Left forelimb (tissue), 1 donor: ENCODE measurements at regions not wholly inside any gene's neighbourhood (a gene's known extent, or its start where the extent isn't known, plus 50 kb on each side); places are given as distances from the start of the nearest gene placed in this dataset.
"Not testable (repeated sequence)": the region's sequence is repeated elsewhere in the genome, so short reads cannot be mapped to it uniquely, and the experiment has no call there.

Experiments used
- DNase-seq: peaks from one replicate; pipeline ENCODE4 v3.0.0-alpha.2; 2018; ENCODE audit warnings: low spot score

GRCh38 chr3:135558150-135558783, 407.3 kb upstream of the PPP2R3A start:
- no peak for DNase-seq

DNA sequence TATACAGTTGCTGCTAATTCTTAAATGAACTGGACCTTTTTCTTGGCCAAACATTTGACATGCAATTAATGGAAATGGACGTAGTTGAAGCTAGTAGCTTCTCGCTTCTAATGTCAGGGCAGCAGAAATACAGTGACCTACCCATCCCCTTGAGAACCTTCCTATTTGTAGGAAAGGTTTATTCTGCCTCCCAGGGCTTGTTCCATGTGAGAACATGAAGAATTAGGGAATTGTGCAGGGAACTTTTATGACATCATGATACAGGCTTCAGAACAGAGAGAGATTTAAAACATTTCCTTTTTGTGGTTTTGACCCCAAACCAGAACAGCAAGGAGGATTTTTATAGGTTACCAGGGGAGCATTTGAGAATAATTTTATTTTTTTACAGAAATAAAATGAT, 406.6 kb upstream of the PPP2R3A start:
- DNase-seq = no peak

DNA sequence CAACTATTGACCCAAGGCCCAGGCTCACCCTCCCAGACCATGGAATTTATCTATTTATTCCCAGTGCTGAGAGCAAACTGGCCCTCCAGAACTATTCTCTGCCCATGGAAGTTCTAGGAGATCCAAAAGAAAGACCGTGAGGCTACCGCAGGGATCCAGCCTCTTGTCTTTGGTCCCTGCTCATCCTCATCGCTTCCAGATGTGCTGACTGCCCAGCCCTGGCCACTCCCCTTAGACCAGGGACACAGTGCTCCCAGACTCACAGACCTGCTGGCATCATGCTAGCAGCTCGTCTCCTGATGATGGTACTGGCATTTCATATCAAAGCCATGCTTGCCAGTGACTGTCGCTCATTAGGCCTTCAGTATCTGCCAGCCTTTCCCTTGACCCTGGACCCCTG, 405.7 kb upstream of the PPP2R3A start:
- no peak for DNase-seq

- no peak for DNase-seq
These were observed 404.7 kb upstream of the PPP2R3A start for GRCh38 chr3:135560847-135561246.

DNA sequence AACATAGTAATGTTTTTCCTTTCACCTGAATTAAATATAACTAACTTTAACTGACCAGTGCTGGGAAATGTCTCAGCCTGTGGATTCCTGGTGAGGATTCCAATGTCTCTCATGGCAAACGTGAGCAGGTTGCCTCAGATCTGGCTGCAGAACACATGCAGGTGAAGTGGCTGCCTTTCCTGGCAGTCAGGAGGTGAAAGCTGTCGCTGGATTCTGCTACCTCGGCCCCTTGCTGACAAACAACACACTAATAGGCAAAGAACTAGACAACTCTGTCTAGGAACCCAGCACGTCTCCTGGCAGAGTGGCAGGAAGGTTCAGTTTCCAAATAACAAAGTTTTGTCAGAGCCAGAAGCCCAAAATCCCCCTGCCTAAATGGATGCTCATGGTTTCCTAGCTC, 400.8 kb upstream of the PPP2R3A start:
- DNase-seq = no peak

DNA sequence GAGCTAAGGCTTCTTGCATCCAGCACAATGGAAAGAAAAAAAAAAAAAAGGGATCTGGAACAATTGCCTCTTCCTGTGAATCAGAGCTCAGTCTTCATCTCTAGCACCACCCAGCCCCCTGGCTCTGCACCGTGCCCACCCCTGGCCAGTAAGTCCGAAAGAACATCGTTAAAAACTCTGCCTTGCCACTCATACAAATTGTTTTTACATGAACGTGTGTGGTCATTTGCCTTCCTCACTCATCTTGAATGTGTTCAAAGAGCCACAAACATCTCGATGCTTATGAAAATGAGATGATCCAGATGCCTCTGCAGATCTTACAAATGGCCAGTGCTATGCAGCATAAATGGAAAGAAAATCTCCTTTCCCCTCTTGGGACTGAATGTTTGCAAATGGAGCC, 400.0 kb upstream of the PPP2R3A start:
- no peak for DNase-seq

DNA sequence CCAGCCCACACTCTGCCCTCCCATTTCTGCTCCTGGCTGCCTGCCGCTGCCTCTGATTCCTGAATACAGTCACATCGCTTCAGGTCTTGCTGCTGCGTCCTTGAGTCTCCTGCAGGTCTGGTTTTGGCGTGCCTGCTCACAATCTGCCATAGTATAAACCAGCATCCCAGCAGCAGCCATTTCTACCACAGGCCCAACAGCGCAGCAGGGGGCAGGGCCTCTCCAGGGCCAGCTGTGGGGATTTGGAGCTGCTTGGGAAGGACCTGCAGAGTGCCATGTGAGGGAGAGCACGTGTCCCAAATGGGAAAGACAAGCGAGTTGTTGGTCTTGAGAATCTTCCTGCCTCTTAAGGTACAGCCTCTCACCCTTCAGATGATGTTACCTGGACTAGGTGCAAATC, 398.3 kb upstream of the PPP2R3A start:
- DNase-seq = no peak

DNA sequence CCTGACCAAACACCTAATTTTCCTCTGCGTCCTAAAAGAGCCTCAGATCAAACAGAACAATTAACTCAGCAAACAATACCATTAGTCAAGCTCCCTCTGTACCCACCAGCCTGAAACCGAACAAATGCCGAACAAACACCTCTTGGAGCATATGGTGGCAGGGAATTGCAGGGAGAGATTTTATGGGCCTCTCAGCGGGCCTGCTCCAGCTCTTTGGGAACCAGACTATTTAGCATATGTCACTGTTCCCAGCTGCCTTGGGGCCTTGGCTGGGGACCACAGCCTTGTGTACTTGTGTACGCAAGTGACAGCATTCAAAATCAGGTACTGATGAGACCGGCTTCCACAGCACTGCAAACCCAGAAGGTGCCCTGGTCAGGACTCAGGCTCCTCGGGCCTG, 388.8 kb upstream of the PPP2R3A start:
- DNase-seq = no peak

- DNase-seq = no peak
These were observed 383.7 kb upstream of the PPP2R3A start for GRCh38 chr3:135581806-135582205.

GRCh38 chr3:135582800-135583199, 382.7 kb upstream of the PPP2R3A start:
- DNase-seq = no peak

DNA sequence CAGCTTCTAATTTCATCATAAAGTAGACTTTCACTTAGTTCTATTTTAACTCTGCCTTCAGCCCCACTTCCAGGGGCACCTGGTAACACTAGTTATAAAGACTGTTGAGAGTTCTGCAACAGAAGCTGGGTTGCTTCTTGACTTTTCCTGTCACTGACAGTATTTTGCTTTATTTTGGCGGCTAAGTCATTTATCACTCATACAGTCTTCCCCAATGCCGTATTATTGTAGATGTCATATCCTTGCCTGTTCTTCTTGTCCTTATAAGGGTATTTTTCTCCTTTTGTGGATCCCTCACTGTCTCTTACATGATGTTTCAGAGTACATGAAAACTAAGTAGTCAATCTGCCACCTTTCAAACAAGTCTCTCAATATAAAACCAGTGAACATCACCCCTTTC, 369.0 kb upstream of the PPP2R3A start:
- no peak for DNase-seq

GRCh38 chr3:135597855-135598254, 367.7 kb upstream of the PPP2R3A start:
- no peak for DNase-seq

DNA sequence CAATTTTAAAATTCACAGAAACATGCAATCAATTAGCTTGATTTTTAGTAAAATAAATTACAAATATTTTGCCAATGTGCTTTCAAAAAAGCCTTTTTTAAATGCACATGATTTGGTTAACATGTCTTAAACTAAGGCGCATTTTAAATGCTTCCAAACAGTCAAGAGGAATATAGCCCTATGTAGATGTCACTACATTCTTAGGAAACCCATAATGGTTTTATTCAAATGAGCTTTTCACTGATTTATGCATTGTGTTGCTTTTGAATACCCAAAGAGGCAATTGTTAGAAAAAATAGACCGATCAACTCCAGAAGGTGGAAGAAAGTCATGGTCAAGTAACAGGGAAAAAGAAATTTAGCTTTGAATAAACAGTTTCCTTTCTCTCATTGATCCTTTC, 366.9 kb upstream of the PPP2R3A start:
- DNase-seq = no peak

- DNase-seq = not testable (repeated sequence)
These were observed 361.0 kb upstream of the PPP2R3A start for GRCh38 chr3:135604512-135604911.

- no peak for DNase-seq
These were observed 347.4 kb upstream of the PPP2R3A start for GRCh38 chr3:135618123-135618522.

GRCh38 chr3:135621184-135621920, 344.2 kb upstream of the PPP2R3A start:
- DNase-seq = no peak

GRCh38 chr3:135622215-135622614, 343.3 kb upstream of the PPP2R3A start:
- no peak for DNase-seq

DNA sequence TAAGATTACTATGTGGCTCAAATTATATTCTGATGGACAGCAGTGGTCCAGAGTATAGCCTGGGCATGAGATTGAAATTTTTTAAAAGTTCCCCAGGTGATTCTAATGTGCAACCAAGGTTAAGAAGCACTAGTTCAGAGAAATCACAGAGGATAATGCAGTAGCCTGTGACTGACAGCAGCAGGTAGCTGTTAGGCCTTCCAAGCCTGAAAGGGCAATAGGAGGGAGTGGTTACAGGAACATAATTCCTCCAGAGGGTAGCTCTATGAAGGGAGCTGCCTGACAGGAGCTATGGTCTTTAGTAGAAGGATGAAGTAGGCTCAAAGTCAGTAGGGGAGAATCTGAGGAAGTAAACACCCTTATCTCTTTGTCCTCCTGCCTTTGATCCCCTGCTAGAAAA, 342.9 kb upstream of the PPP2R3A start:
- DNase-seq = no peak

- DNase-seq = no peak
These were observed 342.0 kb upstream of the PPP2R3A start for GRCh38 chr3:135623558-135623957.

DNA sequence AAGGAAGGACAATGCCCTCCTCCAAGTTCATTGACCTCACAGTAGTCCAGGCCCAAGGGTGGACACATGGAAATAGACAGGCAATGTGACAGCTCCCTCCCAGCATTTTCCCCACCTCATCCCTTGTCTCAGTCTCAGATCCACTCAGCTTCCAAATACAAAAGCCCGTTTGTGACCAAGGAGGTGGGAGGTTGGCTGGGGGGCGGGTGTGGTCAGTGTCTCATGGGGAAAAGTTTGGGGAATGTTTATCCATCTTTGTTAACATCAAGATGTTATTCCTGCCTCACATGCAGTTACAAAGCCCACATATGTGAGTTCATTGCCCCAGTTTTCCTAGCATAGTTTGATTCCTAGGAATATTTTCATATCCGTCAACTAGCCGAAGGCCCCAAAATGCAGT, 338.5 kb upstream of the PPP2R3A start:
- DNase-seq = no peak

DNA sequence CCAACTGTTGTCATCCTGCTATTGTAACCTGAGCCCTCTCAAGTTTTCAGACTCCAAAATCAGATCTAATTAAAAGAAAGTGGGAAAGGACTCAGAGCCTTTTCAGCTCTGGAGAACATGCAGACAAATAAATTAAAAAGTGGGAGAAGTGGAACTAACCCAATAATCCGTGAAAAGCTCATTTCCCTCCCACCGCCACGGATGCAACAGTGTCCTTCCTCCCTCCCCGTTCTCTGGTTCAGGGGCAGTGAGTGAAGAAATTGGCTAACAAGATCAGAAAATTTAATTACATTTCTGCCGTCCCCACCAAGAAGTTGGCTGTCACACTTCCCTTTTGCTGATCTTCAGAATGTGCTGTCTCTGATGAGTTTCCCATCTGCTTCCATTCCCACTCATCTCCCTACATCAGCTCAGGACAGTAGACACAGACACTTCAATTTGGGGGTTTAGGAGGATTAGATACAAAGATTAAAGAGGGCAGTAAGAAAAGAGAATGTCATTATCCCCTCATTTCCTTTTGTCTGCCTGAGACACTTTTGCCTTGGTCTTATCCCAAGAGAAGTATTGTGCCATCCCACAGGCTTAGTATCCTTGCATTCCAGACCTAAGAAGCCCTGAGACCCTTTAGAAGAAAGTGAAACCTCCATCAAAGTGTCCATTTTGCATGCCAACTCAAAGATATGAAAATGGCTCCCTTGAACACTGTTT, 335.7 kb upstream of the PPP2R3A start:
- no peak for DNase-seq

GRCh38 chr3:135632556-135633065, 332.9 kb upstream of the PPP2R3A start:
- no peak for DNase-seq

- DNase-seq = no peak
These were observed 332.4 kb upstream of the PPP2R3A start for GRCh38 chr3:135633078-135633477.
